SK-N-MC (cell line): ENCODE measurements at regions not wholly inside any gene's neighbourhood (a gene's known extent, or its start where the extent isn't known, plus 50 kb on each side); places are given as distances from the start of the nearest gene placed in this dataset.

Experiments used
- EZH2 ChIP-seq: fragments of 200-600 bp; sonication (generic); IDR thresholded peaks from one replicate; pipeline ENCODE4 v1.6.1; 2017; ENCODE audit warnings: antibody characterized with exemption
- POLR2AphosphoS5 ChIP-seq: IDR thresholded peaks from 2 replicates; pipeline ENCODE4 v1.6.1; 2012; ENCODE audit warnings: mild to moderate bottlenecking, low read depth, low read length, borderline replicate concordance

GRCh38 chr3:105315144-105315543, 51.6 kb upstream of the ALCAM start:
- TF ChIP-seq EZH2 (no peak), POLR2AphosphoS5 (no peak)
